Stimulated activated CD4-positive, alpha-beta T cell treated with anti-CD3 and anti-CD28 coated beads, Interleukin-15, amount 100 ng/mL, for 48 hours (primary cell): ENCODE measurements at regions not wholly inside any gene's neighbourhood (a gene's known extent, or its start where the extent isn't known, plus 50 kb on each side); places are given as distances from the start of the nearest gene placed in this dataset.

ENCODE experiments used
- DNase-seq, 2 donors: peaks; one replicate each; pipeline ENCODE4 v3.0.0-alpha.2; 2020; ENCODE audit warnings: low read depth in 2 of 2

DNA sequence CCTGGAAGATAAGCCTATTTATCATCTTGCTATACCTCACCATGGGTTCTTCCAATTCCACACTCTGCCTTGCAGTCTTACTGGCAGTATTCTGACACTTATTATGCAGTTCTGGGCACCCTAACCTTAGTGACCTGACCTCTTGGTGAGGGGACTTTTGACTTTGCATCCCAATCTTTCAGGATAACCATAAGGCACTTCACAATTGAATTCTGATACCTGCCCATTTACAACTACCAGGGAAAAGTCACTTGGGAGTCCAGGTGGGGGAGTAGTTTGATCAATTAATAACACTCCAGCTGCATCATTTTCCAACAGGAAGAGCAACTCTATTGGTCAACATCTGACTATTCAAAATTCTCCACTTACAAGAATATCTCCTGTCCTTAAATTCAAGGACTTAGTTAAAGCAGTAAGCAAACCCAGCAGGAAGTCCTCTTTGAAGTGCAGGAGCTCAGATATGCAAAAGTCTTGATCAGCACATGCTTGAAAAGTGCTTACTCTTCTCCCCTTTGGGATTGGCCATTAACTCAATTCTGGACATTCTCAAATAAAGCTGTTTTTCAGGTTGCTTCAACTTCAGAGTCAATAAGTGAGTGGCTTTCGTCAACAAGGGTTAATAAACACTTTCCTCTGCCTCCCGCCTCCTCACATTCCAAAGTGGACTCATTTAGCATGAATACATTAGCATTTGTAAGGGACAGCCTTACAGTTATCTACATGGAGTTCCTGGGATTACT lies 177.4 kb upstream of the NRIP1 start:
- DNase-seq, result no peak

DNA sequence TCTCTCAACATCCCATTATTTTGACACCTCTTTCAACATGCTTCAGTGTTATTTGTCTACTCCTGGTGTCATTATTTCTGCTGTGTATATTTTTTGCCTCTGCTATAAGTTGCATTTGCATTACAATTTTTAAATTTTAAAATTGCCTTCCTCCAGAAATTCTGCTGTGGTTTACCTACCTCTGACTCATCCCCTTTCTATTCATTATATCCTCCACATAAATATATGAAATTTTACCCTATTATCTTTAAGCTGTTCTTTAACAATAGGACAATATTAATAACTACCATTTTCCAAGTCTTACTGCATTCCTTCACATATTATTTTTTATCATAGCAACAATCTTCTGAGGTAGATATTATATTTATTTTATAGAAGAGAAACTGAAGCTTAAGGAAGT lies 178.1 kb upstream of the NRIP1 start:
- no peak for DNase-seq

DNA sequence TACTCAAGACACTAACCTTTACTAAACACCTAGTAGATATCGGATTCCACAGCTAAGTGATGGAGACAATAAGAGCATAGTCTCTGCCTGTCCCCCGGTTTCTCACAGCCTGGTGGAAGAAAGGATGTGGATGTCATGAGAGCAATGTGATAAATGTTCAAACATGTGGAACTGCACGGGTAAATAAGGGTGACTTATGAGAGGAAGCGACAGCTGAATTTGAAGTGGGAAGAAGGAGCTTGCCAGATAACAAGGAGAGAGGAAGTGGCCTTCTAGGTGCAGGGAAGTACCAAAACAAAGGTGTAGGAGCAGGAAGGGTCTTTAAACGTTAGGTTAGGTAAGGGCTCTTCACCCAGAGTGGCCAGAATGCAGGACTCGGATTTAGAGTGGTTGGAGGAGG lies 178.6 kb upstream of the NRIP1 start:
- DNase-seq, result no peak

DNA sequence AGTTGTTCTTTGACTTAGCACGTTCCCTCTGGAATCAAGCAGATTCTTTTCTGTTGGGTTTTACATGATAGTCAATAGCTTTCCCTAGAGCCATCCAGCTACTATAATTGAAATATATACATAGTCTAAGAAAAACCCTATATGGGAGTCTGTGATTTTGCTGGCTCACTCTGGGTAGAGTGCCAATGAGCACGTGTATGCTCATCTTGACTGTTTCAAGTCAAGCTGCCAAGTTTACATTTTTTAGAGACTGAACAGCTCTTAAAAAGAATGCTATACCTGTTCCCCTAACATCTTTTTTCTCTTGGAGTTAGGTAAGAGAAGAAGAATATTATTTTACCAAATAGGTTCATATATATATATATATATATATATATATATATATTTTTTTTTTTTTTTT lies 182.8 kb upstream of the NRIP1 start:
- no peak for DNase-seq

DNA sequence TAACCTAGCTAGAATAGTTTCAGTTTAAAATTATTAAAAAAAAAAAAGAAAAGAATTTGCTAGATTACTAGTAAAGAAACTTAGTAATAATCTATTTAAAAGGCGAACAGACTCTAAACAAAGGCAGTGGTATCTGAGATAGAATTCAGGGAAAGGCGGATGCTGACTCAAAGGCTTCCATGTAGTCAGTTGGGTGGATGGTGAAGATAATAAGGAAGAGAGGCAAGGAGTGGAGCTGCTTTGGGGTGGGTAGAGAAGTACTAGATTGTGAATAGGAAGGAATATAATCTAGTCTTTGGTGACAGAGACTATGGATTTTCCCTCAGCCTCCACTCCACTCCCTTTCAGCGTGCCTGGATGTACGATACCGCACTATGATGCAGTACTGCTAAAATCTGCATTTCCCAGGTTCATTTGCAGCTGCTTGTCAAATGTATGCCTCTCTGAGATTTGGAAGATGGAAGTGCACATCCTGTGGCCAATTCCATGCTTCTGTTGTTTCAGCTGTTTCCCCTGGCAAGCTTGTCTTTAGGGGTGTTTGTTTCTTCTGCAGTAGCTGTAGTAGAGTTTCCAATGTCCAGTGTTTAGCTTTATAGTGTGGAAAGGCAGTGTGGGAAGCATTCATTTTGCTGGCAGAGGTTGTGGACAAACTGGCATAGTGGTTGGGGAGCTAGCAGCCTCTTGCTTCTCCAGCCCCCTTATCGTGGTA lies 184.6 kb upstream of the NRIP1 start:
- DNase-seq, result no peak

DNA sequence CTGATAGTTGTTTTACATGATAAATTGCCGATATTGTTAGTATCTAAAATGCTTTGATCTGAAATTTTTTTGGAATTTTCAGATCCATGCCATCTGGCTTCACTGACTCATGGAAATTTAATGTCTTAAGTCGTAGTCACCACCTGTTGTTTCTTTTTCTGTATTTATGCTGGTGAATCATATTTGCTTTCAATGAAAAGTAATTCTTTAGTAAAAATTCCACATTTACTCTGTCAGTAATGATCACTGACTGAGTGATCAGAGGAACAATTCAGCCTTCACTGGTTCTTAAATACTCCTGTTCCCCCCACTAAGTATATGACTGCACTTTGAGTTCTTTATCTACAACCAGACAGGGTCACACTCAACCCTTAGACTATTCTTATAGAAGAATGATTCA lies 185.6 kb upstream of the NRIP1 start:
- DNase-seq, result no peak

DNA sequence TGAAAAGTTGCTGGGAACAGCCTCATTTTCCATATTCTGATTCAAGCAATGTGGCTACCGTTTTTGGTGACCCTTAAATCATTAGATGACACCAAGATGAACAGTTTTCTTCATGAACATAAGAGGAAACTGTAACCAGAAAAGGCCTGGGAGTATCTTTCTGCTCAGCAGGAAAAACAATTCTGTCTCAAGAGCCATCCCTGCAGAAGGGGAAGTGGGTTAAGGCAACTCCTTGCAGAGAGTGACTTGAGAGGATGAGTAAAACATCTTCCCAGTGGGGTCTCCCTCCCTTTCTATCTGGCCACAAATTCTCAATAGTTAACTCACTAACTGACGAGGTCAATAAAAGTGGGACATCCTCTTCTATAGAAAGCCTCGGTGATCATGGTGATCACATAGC lies 187.6 kb upstream of the NRIP1 start:
- no peak for DNase-seq

DNA sequence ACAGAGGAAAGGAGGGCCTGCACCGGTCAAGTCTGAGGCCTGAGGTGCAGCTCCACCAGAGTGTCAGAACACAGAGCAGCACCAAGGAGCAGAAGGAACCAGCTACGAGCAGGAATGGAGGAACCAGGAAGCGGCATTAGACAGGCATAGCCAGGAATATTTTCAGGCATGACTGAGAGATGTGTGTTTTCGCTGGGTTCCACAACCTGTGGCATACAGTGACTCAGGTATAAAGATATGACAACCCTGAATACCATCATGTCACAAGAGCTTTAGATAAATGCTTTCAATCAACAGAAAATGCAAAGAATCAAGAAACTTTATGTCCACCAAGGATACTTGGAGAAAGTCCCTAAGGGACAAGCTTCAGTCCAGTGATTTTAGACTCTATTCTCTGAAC lies 189.3 kb upstream of the NRIP1 start:
- DNase-seq, result no peak

DNA sequence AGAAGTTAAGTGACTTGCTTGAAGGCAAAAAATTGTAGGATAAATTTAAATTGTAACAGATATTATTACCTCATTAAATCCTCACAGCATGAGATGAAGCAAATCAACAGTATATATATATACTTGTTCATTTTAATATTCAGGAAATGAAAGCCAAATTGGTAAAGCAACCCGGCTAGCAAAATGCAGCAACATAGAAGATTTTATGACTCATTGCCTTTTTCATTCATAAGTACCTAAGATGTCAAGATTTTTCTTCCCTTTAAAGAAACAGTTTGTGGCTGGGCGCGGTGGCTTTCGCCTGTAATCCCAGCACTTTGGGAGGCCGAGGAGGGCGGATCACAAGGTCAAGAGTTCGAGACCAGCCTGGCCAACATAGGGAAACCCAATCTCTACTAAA lies 190.5 kb upstream of the NRIP1 start:
- no peak for DNase-seq

DNA sequence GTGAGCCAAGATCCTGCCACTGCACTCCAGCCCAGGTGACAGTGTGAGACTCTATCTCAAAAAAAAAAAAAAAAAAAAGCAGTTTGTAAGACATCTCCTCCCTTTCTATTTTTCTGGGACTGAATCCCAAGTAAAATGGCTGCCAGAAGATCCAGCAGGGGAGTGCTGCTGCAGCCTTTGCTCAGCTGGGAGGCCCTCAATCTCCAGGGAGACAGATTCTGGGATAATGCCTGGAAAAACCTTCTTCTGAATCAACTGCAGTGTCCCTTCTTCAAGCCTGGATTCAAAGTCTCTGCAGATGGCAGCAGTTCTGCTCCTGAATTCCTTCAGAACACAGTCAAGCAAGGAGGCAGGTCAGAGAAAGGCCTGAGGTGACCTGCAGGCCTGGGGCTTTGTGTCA lies 191.0 kb upstream of the NRIP1 start:
- DNase-seq, result no peak

DNA sequence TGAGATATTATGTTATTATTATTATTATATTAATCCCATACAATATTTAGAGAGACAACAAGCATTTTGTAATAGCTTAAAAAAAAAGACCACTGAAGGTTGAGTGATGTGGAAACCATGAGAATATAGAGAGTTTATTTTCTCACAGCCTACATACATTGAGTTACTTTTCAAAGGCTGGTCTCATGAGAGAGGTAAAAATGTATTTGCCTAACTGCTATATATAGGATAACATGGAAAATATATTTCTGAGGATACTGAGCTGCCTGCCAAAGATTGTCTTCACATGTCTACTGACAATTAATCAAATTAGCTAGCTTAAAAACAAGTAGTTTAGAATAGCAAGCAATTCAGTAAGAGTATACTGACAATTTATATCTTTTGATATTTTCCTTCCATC lies 192.2 kb upstream of the NRIP1 start:
- DNase-seq, result no peak

DNA sequence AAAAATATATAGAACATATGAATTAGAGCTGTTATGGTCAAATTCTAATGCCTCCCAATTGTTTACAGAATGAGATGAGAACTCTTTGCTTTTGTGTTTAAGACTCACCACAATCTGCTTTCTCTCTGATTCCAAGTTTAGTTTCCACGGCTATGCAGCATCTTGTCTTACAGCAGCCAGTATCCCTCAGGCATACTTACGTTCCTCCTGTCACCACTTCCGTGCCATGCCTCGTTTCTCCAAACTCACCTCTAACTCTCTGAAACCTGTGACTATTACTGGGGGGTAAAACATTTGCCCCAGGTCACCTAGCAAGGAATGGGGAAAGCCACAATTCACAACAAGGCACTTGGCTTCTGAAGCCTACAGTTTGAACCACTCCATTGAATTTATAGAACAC lies 192.8 kb upstream of the NRIP1 start:
- no peak for DNase-seq

DNA sequence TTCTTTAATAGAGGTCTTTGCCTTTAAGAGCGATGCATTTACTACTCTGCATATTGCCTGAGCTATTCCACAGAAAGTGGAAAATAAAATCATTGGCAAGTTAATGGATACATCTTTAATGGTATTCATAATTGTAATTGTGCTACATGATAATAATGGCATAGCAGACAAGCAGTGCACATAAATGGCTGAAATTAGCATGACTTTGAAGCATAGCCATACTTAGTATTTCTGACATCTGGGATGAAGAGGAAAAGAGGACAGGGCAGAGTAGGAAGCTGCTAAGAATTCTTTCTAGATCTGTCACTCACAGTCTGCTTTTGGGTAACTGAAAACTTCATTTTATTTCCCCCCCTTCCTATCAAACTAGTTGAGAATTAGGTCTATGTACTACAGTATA lies 195.0 kb upstream of the NRIP1 start:
- DNase-seq, result no peak

DNA sequence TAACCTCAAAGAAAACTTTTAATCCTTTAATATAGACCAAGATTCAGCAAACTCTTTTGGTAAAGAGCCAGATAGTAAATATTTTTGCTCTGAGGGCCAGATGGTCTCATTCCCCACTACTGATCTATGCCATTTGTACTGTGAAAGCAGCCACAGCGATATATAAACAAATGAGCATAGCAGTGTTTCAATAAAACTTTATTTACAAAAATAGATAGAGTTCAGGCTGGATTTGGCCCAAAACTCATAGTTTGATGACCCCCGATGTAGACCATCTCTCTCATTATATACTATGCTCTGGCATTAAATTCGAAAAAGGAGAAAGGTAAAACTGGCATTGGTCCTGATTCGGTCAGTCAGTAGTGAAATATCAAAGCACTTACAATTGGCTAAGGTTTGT lies 195.8 kb upstream of the NRIP1 start:
- DNase-seq, result no peak

DNA sequence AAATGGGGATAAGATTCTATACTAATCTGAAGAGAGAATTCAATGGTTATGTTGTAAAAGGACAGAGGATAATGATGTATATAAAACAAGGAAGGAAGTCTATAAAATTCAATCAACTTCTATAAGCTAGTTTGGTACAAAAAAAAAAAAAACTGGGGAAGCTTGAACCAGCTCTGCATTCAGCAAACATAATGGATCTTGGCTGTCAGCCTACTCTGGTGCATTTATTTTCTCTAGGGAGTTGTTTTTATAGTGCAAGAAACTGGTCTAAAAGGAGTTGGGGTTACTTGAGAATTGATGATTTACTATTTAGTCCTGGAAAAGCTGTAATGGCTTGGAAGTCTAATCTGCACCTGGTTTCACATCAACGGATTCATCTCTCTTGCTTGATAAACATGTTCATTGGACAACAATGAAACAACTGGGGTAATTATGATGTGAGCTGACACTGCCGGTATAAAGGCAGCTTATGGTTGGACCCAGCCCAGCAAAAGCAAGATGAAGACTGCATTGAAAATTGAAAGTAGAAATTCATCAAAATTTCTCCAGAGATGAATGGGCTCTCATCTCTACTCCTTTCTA lies 199.4 kb upstream of the NRIP1 start:
- no peak for DNase-seq

DNA sequence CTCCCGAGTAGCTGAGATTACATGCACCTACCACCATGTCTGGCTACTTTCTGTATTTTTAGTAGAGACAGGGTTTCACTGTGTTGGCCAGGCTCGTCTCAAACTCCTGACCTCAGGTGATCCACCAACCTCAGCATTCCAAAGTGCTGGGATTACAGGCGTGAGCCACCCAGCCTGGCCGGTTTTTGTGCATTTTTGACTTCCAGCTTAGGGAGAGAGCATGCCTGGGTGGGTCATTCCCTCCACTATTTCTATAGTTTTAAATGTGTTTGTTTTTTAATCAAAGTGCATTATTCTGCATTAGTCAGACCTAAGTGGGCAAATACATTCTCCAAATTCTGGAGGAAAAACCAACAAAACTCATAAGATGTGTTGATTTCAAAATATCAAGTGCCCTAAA lies 207.4 kb upstream of the NRIP1 start:
- no peak for DNase-seq

DNA sequence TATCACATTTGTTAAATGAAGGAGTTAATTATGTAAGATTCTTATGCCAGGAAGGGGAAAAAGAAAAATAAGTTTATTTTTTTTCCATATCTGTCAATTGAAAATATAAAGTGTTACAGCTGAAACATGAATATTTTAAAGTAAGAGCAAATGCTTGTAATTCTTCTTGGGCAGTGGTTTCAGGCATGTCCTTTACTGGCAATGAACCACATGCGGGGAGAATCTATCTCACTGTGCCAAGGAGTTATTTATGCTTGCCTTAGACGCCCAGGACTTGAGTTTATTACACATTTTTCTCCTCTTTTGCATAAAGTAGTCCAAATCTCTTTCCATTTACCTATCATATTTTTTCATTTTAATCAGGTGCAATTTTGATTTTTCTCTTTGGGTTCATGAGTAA lies 207.8 kb upstream of the NRIP1 start:
- DNase-seq, result no peak

DNA sequence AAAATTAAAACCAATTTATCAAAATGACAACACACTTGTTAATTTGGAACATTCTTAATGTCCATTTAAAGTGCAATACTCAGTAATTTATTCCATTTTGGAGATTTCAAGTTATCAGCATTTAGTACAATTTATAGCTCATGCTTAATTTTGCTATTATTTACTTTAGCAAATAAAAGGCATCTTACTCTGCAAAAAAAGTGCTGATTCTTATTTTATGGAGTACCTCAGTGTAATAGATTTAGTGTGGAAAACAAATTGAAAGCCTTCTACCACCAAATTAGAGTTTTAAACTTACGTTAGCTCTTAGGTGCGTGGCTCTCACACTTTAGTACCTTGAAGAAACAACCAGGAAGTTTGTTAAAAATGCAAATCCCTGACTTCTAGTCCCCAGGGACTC lies 208.4 kb upstream of the NRIP1 start:
- no peak for DNase-seq

DNA sequence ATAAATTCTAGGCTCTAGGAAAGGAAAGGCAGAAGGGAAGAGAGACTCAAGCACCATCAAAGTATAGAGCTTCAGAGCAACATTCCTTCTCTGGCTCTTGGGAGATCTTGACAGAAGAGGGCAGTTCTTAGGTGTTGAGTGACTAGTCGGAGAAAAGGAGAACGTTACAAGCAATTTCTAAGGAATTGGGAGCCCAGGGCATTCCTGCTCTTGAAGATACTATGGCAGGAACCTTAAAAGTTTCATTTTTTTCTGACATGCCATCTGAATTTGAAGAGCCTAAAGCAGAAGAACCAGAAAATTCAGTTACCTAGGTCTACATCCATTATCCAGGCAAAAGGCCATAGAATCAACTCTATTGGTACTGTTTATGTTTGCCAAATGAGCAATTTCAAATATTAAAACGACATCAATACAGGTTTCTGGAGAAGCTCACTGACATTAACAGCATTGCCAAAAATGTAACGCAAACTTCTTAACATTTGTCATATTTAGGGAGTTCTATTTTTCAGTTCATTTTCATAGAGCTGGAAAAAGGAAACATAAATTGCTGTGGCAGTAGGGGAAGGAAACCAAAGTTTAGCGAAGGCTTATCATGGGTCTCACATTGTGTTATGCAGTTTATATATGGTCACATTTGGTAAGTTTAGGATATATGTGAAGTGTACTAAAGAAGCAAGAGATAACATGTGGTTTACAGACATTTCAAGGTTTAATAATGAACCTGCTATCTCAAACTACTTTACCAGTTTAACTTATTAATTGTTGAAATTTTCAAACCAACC lies 210.1 kb upstream of the NRIP1 start:
- no peak for DNase-seq

DNA sequence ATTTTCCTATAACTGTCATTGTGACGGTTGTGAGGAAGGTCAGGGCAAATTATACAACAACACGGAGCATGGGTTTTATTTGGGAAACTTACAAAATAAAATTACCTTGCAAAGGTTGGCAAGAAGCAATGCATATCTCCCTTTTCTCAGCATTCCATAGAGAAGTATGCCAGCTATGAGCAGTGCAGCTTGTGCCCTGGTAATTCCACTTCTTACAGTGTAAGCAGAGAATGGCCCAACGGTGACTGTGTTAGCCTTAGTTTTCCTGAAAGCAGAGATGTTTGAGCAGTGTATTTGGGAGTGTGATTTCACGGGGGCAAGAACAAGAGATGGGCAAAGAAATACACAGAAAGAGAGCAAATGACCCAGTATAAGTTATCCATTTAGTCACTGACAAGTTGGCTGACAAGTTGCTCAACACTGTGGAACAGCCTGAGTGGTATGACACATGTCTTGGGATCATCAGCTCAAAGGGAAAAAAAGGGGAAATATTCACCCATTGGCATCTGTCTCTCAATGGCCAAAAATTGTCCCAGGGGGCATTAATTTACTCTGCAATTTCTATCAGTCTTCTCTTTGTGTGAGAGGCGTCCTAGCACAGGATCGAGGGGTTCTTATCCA lies 210.9 kb upstream of the NRIP1 start:
- no peak for DNase-seq

DNA sequence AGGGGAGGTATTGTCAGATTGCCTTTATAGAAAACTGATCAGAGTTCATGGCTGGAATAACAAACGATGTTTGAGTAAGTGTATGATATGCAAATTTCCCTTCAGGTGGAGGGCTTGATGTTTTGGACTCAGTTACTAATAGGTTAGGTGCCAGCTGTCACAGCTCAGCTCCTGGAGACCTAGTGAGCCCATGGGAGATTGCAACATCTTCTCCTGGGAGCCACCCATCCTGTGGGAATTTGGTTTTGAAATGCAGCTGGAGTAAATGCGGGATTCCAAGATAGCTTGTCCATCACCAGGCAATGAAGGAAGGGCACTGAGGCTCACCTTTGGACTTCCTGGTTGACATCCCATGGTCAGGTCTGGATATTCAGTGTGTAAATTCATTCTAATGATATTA lies 211.4 kb upstream of the NRIP1 start:
- DNase-seq, result no peak

DNA sequence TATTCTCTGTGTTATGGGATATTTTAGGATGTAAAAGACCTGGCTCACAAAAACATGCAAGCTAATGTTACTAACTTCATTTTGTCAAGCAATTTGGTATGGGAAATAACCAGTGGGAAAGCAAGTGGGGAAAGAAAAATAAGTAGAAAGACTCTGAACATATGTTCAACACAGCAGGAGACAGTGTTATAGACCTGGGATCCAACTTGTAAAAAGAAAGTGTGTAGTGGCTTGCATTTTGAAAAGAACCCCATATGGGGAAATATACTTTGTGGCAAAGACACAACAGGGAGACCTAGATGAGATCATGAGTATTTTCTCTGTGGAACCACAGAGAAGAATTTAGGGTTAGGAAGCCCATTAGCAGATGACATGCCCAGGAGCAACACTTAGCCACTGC lies 212.7 kb upstream of the NRIP1 start:
- DNase-seq, result no peak
